ENCODE measurements at regions not wholly inside any gene's neighbourhood (a gene's known extent, or its start where the extent isn't known, plus 50 kb on each side); places are given as distances from the start of the nearest gene placed in this dataset.
A peak's percentile ranks its signal among the peaks of the same experiment; 100 is the strongest.
"Not testable (repeated sequence)": the region's sequence is repeated elsewhere in the genome, so short reads cannot be mapped to it uniquely, and the experiment has no call there.

DNA sequence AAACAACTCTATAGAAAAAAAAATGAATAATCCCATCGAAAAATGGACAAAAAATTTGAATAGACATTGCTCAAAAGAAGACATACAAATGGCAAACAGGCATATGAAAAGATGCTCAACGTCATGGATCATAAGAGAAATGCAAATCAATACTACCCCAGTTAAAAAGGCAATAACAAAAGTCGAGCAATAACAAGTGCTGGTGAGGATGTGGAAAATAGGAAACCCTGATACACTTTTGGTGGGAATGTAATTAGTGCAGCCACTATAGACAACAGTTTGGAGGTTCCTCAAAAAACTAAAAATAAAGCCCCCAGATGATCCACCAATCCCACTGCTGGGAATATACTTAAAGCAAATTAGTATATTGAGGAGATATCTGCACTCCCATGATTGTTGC lies 701.5 kb downstream of the NUP35 start:
- no peak for DNase-seq

DNA sequence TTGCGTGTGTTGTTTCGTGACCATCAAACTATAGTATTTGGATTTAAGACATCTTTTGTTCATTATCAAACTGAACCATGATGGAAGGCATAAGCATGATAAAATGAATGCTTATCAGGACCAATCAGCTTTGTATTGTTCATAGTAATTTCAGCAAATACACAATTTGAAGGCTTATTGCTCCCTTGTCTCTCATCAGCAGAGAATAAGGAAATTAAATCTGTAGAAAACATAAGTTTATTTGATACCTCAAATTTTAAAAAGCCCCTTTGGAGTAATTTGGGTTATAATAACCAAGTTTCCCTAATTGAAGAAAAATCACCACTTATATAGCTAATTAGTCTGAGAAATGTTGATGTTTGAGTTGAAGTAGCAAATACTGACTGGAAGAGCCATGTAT lies 705.7 kb downstream of the NUP35 start:
- no peak for DNase-seq

DNA sequence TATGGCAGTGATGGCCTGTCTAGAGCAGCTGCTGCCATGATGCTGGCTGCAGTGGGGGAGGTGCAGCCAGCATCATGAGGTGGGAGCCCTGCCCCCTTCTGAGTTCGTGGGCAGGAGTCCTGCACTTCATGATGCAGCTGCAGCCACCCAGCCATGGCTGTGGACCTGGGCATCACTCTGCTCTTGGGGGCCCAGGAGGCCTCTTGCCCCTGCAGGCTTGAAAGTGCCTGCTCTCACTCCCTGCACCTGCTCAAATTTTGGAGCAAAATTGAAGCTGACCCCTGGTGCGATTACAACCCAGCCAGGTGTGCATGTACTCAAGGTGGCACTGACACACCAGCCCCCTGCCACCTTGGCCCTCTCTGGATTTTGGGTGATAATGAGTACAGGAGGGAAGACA lies 712.9 kb downstream of the NUP35 start:
- DNase-seq: no peak

DNA sequence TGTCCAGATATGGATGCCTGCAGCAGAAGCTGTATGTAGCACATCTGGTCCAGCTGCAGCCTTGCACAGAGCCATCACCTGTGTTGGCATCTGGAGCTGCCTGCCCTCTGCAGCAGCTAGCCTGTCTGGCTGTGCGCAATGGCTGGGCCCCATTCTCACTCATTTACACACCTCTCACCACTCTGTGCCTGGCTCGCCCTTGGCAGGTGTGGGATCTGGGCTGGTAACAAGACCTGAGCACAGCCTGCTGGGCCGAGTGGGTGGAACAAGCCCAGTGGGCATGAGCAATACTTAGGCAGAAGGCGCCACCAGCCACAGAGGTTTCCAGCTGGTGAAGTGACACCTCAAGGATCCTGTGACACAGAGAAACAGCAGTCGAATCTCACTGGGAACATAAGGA lies 714.1 kb downstream of the NUP35 start:
- no peak for DNase-seq

DNA sequence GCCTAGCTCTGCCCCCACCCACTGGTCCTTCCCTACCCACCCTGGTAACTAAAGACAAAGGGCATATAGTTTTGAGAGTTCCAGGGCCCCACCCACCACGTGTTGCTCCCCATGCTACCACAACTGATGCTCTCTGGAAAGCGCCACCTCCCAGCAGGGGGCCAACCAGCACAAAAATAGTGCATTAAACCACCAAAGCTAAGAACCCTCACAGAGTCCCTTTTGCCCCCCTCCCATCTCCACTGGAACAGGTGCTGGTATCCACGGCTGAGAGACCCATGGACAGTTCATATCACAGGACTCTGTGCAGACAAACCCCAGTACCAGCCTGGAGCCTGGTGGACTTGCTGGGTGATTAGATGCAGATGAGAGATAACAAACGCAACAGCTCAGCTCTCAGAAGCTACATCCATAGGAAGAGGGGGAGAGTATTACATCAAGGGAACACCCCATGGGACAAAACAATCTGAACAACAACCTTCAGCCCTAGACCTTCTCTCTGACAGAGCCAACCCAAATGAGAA lies 715.9 kb downstream of the NUP35 start:
- DNase-seq: no peak

DNA sequence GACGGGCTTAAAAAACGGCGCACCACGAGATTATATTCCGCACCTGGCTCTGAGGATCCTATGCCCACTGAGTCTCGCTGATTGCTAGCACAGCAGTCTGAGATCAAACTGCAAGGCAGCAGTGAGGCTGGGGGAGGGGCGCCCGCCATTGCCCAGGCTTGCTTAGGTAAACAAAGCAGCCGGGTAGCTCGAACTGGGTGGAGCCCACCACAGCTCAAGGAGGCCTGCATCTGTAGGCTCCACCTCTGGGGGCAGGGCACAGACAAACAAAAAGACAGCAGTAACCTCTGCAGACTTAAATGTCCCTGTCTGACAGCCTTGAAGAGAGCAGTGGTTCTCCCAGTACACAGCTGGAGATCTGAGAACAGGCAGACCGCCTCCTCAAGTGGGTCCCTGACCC lies 725.6 kb downstream of the NUP35 start:
- not testable (repeated sequence) for DNase-seq

DNA sequence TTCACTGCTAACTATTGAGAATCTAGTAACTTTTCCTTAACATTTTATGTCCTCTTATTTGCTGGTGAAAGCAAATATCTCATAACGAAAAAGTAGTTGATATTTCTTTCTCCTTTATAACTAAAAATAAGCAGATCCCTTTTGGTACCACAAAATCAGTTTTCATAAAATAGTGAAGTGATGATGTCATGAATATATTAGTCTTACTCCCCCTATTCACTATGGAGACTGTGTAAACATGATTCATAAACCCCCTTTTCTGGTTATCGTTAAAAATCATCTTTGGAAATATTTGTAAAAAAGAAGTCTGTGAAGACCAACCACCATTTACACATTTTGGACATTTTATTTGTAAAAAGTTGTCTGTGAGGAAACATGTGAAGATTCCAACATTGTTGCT lies 734.9 kb downstream of the NUP35 start:
- no peak for DNase-seq

DNA sequence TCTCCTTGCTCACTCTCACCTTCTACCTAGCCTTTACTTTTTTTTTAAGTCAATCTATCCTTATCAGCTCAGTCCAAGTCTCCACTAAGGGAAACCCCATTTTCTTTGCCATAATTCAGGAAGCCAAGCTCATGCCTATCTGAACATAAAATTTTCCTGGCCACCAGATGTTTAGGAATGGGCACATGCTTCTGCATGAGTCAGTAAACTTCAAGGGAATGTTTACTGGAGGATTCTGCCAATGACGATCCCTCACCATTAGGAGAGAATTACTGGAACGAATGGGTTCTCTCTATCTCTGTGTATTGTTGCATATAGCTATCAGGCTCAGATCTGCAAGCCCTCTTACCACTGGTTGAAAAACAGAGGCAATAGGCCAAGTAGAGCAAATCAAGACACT lies 731.7 kb upstream of the ZNF804A start:
- DNase-seq: no peak

DNA sequence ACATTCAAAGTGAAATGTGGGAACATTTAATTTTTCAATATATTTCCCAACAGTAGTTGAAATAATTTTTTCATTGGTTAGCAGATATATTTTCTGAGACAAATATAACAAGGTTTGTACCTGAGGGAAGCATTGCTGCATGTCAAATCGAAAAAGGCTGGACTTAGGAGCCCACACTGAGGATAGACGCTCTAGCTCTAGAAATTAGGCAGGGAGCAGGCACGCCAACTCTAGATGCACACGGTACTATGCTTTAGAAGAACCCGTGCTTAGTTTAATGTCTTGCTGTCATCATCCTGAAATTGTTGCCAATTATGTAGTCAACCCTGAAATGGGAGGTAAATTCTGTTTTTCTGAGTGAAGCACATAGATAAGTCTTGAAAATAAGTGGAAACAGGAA lies 731.1 kb upstream of the ZNF804A start:
- DNase-seq: no peak

DNA sequence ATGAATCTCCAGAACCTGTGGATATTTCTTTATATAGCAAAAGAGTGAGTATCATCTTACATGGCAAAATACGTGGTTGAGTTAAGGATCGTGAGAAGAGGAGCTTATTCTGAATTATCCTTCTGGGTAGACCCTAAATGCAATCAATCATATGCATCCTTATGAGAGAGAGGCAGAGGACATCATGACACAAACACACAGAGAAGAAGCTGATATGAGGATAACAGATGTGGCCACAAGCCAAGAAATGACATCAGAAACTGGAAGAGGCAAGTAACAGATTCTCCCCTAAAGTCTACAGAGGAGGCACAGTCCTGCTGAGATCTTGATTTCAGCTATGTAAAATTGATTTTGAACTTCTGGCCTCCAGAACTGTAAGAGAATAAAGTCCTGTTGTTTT lies 730.2 kb upstream of the ZNF804A start:
- DNase-seq: no peak

DNA sequence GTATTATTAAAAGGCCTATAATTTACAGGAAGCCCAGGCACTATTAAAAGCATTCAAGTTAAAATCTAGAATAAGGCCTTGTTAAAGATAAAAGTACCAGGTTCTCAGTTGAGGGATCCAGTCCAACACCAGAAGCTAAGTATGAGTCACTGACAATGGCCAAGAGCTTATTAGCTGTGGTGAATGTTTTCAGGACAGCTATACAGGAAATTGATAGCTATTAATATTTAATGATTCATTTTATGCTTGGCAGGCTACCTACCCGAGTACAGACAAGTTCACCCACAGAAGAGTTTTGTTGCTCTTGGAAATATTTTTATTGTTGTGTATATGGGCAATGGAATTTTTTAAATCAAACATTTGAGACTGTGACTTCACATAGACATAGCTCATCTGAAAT lies 729.6 kb upstream of the ZNF804A start:
- DNase-seq: no peak

DNA sequence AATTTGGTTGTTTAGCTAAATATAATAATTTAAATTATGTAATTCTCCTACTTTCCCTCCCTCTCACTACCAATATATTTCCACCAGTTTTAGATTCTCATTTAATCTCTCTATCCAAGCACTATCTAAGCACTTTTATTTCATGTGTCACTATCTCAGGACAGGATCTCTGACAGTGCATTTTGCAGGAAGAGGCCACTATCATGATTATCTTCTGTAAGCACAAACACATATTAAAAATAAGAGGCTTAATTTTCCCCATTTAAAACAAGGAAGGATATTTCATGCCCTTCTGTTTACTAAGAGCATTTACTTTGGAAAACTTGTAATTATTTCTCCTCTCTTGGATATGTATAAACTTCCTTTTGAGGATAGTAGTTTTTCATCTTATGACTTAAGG lies 726.2 kb upstream of the ZNF804A start:
- DNase-seq: no peak

DNA sequence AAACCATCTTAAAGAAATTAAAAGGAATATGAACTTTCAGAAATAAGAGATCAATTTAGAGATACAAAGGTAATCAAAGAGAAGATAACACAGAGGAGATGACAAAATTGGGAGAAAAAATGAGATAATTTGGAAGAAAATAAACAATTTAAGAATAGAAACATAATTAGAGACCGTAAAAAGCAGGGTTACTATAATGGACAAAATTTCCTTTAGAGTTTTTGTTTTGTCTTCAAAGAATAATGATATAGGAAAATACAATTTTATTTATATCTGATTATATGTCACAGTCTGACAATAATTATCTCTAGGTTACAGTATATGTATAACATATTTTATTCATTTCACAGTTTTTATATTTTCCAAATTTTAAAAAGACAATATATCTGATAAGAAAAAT lies 716.4 kb upstream of the ZNF804A start:
- no peak for DNase-seq

DNA sequence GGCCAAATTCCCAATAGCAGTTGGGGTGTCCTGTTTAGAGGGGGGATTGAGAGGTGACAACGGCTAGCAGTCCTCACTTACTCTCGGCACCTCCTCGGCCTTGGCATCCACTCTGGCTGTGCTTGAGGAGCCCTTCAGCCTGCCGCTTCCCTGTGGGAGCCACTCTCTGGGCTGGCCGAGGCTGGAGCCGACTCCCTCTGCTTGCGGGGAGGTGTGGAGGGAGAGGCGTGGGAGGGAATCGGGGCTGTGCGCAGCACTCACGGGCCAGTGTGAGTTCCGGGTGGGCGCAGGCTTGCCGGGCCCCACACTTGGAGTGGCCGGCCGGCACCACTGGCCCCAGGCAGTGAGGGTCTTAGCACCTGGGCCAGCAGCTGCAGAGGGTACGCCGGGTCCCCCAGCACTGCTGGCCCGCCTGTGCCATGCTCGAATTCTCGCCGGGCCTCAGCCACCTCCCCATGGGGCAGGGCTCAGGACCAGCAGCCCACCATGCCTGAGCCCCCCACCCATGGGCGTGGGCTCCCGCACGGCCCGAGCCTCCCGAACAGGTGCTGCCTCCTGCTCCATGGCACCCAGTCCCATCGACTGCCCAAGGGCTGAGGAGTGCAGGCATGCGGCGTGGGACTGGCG lies 705.9 kb upstream of the ZNF804A start:
- no peak for DNase-seq

DNA sequence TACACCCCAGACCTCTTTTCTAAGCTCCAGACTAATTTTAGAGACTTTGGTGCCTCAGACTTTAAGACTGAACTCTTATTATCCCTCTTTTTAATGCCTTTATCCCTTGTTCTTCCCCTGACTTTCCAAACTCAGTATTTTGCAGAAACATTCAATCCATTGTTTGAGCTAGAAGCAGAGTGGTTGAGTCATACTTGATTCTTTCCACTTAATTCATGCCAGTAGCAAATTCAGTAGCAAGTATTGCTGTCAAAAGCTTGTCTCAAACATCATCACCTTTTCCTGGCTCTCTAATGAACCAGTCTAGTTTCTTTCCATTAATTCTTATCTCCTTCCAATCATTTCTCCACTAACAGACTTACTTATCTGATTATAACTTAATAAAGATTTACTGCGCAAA lies 699.7 kb upstream of the ZNF804A start:
- no peak for DNase-seq

DNA sequence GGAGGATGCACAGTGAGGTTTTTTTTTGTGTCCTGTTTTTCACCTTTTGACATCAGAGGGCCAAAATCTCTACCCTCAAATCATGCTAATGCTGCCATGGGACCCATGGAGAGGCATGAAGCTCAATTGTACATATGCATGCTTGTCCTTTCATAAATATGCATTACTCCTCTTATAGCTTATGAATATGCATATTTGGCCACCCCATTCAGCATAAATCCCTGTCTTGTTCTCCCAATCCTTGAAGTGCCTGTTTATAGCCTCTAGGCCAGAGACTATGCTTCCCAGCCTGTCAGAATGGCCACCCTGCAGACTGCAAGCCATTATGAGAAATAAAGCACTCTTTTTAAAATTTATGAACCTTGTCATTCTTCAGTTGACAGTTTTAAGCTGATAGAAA lies 696.4 kb upstream of the ZNF804A start:
- DNase-seq: no peak

DNA sequence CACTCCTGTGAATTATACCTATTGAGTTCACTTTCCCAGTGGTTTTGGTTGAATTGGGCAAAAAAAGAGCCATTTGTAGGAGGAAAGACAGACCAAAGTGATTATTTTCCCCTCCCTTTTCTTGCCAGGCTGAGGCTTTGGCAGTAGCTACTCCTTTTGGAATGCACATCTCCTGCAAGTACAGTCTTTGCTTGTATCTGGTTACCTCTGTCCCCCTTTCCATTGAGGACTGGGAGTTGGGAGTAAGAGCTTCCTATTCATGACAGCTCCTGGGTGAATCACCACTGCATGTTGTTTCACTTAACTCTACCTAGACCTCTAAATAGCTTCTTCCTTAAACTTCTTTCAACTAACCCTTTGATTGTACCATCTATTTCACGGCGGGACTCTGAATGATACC lies 695.3 kb upstream of the ZNF804A start:
- DNase-seq: no peak

DNA sequence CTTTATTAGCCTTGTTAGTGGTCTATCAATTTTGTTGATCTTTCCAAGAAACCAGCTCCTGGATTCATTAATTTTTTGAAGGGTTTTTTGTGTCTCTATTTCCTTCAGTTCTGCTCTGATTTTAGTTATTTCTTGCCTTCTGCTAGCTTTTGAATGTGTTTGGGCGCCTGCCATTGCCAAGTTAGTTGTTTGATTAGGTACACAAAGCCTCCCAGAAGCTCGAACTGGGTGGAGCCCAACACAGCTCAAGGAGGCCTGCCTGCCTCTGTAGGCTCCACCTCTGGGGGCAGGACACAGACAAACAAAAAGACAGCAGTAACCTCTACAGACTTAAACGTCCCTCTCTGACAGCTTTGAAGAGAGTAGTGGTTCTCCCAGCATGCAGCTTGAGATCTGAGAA lies 682.3 kb upstream of the ZNF804A start:
- DNase-seq: not testable (repeated sequence)

DNA sequence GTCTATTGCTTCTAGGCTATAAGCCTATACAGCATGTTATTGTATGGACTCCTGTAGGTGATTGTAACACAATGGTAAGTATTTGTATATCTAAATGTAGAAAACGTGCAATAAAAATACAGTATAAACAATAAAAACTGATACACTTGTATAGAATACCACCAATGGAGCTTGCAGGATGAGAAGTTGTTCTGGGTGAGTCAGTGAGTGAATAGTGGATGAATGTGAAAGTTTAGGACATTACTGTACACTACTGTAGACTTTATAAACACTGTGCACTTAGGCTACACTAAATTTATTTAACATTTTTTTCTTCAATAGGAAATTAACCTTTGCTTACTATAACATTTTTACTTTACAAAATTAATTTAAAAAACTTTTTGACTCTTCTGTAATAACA lies 679.2 kb upstream of the ZNF804A start:
- DNase-seq: no peak

DNA sequence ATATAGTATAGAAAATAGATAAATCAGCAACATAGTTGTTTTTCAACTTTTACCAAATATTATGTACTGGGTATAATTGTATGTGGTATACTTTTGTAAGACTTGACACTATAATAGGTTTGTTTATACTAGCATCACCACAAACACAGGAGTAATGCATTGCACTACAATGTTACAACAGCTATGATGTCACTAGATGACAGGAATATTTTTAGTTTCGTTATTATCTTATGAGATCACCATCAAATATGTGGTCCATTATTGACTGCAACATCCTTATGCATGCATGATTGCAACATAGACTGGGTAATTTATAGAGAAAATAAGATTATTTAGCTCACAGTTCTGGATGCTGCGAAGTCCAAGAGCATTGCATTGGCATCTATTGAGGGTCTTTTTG lies 678.4 kb upstream of the ZNF804A start:
- DNase-seq: no peak

DNA sequence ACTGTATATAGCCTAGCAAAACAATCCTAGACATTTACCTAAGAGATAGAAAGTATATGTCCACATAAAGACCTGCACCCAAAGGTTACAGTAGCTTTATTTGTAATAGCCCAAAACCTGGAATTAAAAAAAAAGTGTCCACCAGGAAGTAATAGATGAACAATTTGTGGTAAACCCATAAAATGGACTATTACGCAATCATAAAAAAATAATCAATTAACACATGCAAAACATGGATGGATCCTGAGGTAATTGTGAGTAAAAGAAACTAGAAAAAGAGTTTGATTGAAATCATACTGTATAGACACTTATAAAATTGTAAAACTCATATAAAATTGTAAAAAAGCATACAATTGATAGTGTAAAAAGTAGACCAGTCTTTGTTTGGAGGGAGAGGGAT lies 673.0 kb upstream of the ZNF804A start:
- no peak for DNase-seq

DNA sequence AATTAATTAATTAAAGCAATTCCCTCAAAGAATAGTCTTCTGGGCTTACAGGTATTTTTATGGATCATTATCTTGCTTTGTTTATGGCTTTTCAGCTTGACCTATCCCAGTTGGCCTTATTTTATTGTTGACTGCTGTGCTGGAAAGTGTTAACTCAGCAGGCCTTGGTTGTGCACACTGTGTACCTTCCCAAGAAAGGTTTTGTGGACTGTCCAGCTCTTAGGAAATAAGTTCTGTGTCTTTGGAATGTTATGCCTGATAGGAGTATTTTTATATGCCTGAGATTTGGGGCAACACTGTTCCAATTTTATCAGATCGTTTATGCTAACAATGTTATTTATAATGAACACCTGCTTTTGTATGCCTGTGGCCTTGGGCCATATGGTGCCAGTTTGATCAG lies 671.9 kb upstream of the ZNF804A start:
- no peak for DNase-seq

DNA sequence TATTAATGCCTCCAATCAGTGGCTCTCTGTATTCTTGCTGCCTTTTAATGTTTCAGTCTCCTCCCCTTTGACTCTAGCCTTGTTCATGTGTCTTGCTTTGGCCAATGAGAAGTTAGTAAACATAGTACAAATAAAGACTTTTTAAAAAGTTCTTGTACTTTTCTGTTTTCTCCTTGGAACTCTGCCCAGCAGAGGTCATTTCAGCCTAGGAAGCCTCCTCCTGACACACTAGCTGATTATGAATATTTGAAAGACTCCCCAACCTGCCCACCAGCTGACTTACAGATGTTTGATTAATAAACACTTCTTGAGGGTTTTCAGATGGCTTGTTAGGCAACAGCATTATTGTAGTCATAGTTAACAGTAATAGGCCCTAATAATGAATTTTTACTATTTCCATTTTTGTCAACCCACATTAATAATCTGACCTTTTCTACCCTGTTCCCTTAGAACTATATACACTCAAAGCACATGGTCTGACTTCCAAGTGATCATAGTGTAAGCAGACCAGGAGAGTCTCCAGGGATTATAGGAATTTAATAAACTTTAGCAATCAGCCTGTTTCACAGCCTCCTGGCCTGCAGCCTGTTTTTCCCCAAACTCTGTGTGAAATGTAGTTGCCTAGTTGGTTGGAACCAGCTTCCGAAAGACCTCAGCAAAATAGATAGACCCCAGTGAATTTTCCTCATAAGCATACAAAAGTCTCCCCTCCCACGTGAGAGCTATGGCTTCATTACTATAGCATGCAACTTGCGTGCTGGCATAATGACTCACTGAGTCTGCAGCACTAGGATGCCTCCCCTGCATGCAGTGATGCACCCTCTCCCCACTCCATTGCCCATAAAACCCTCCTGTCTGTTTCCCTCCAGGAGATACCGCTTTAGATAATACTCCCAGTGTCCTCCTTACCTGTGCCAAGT lies 670.7 kb upstream of the ZNF804A start:
- DNase-seq: no peak

DNA sequence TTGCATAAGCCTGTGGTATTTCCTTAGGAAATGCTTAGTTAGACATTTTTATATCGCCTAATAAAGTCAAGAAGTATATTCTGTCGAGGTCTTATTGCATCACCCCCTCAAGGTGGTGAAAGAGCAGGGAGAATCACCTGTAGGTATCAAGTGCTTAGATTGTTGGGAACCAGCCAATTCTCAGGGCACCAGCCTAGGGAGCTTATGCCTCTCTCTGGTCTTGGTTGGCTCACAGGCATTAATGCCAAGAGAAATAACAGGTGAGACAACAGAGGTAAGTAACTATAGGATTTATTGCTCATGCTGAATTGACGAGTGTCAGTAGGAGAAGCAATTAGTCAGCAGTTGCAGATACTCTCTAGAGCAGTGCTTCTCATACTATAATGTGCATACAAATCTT lies 663.3 kb upstream of the ZNF804A start:
- peak; percentile 62 for DNase-seq

DNA sequence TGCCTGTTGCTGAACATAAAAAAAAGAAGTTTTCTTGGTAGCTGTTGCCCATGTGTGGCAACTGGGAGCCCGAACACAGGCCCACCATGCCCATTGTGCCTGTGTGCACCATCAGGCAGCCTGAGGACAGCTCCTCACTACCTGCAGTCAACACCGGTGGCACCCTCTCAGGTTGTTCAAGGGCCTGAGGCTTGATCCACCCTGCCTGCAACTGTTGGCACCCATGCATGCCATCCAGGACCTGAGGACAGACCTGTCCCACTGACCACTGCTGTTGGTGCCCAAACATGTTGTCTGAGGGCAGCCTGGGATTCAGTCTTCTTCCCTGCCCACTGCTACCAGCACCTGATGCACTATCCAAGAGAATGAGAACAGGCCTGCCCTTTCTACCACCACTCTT lies 661.1 kb upstream of the ZNF804A start:
- DNase-seq: no peak
